Endothelial cell of umbilical vein (primary cell): ENCODE measurements at regions not wholly inside any gene's neighbourhood (a gene's known extent, or its start where the extent isn't known, plus 50 kb on each side); places are given as distances from the start of the nearest gene placed in this dataset.

ENCODE experiments used
- BruUV-seq: library from RNA; stranded (reverse); fragments of 400-500 nt; replicated peaks from 2 replicates; lab custom pipeline; 2021; lab: Mats Ljungman, UMichigan
- CTCF ChIA-PET: fragments of 300-600, 350-600 bp; sonication (Branson Sonifier 250); formaldehyde crosslinking; loops from one replicate; lab custom pipeline; 2021; ENCODE audit warnings: antibody characterized with exemption, inconsistent platforms; lab: Charles Lee
- POLR2A ChIA-PET: fragments of 300-600, 350-600 bp; sonication (Branson Sonifier 250); formaldehyde crosslinking; loops from one replicate; lab custom pipeline; 2021; ENCODE audit warnings: antibody characterized with exemption, inconsistent platforms; lab: Charles Lee
- DNase-seq: peaks from one replicate; pipeline ENCODE4 v3.0.0-alpha.2; 2011; ENCODE audit warnings: low read depth, low spot score
- FAIRE-seq: peaks from 2 replicates; lab custom pipeline; 2011; peaks lifted over from hg19 to GRCh38; lab: Jason Lieb, UNC
- H2AFZ ChIP-seq: 2 replicates; pipeline ENCODE4 v1.6.0; 2012; ENCODE audit warnings: low read depth, low read length, control low read depth, inconsistent platforms
- H3K27ac ChIP-seq: 2 replicates; pipeline ENCODE4 v1.5.1; 2011; ENCODE audit warnings: low read depth, mild to moderate bottlenecking, control low read depth, low read length, moderate library complexity; ENCODE audit not compliant: insufficient read depth
- H3K27me3 ChIP-seq, 2 experiments: 2 replicates each; pipeline versions ENCODE4 v1.6.0 to v1.6.1; 2011; ENCODE audit warnings: low read length in 2 of 2, mixed read lengths in 1 of 2; ENCODE audit not compliant: control insufficient read depth in 2 of 2, insufficient read depth in 2 of 2
- H3K36me3 ChIP-seq, 2 experiments: 2 replicates in 1 of 2; 3 replicates in 1 of 2; pipeline ENCODE4 v1.5.1; 2011; ENCODE audit warnings: low read length in 2 of 2, mild to moderate bottlenecking in 1 of 2, moderate library complexity in 1 of 2; ENCODE audit not compliant: control insufficient read depth in 2 of 2, insufficient read depth in 2 of 2; ENCODE audit errors: extremely low read depth in 1 of 2
- H3K4me1 ChIP-seq: 3 replicates; pipeline ENCODE4 v1.5.1; 2011; ENCODE audit warnings: mild to moderate bottlenecking, low read length; ENCODE audit not compliant: control insufficient read depth, insufficient read depth; ENCODE audit errors: extremely low read depth
- H3K4me2 ChIP-seq: 2 replicates; pipeline ENCODE4 v1.6.1; 2011; ENCODE audit warnings: low read length, control low read depth, mixed read lengths; ENCODE audit not compliant: insufficient read depth
- H3K4me3 ChIP-seq, 3 experiments: fragments of 200-600 bp in 1 of 3; sonication (generic), shearing (Covaris generic) in 1 of 3; replicated peaks in 1 of 3; 2 replicates each; pipeline ENCODE4 v1.5.1; 2011 to 2016; ENCODE audit warnings: control low read depth in 3 of 3, low read length in 3 of 3, mild to moderate bottlenecking in 2 of 3, inconsistent platforms in 1 of 3, low read depth in 1 of 3, moderate library complexity in 1 of 3; ENCODE audit not compliant: insufficient read depth in 1 of 3
- H3K79me2 ChIP-seq: 2 replicates; pipeline ENCODE4 v1.6.0; 2012; ENCODE audit warnings: low read length, inconsistent platforms; ENCODE audit not compliant: control insufficient read depth, insufficient read depth
- H3K9ac ChIP-seq: replicated peaks from 2 replicates; pipeline ENCODE3; 2011; ENCODE audit warnings: low read length, control low read depth; ENCODE audit not compliant: insufficient read depth; ENCODE audit errors: extremely low read depth
- H3K9me1 ChIP-seq: replicated peaks from 3 replicates; pipeline ENCODE4 v1.6.0; 2011; ENCODE audit warnings: mild to moderate bottlenecking, low read length; ENCODE audit not compliant: control insufficient read depth, insufficient read depth; ENCODE audit errors: extremely low read depth
- H3K9me3 ChIP-seq: replicated peaks from 2 replicates; pipeline ENCODE4 v1.5.1; 2012; ENCODE audit warnings: low read length, inconsistent platforms; ENCODE audit not compliant: control insufficient read depth, insufficient read depth
- H4K20me1 ChIP-seq: replicated peaks from 2 replicates; pipeline ENCODE3; 2011; ENCODE audit warnings: mild to moderate bottlenecking, low read length; ENCODE audit not compliant: control insufficient read depth, insufficient read depth; ENCODE audit errors: extremely low read depth
- CTCF ChIP-seq, 2 donors: IDR thresholded peaks; 1 replicate in 1 of 2; 2 replicates in 1 of 2; pipeline ENCODE4 v1.5.1; 2011; ENCODE audit warnings: low read length in 2 of 2, mild to moderate bottlenecking in 2 of 2, moderate library complexity in 2 of 2, control low read depth in 1 of 2, inconsistent platforms in 1 of 2, low read depth in 1 of 2; ENCODE audit not compliant: insufficient read depth in 1 of 2; ENCODE audit errors: extremely low read depth in 1 of 2
- EZH2 ChIP-seq: IDR thresholded peaks from 2 replicates; pipeline ENCODE4 v1.6.1; 2012; ENCODE audit warnings: borderline replicate concordance, low read depth, mild to moderate bottlenecking, moderate library complexity, low read length, inconsistent platforms; ENCODE audit not compliant: severe bottlenecking
- FOS ChIP-seq: IDR thresholded peaks from 2 replicates; pipeline ENCODE4 v1.6.1; 2011; ENCODE audit warnings: mild to moderate bottlenecking, low read length, moderate library complexity, borderline replicate concordance; ENCODE audit not compliant: insufficient read depth
- GATA2 ChIP-seq: IDR thresholded peaks from 2 replicates; pipeline ENCODE4 v1.7.0; 2011; ENCODE audit warnings: low read depth, mild to moderate bottlenecking, moderate library complexity, mixed read lengths, low read length; ENCODE audit not compliant: insufficient read length, insufficient read depth
- JUN ChIP-seq: IDR thresholded peaks from 2 replicates; pipeline ENCODE4 v1.6.1; 2011; ENCODE audit warnings: borderline replicate concordance, low read depth; ENCODE audit not compliant: insufficient read length, insufficient read depth
- MYC ChIP-seq: IDR thresholded peaks from one replicate; pipeline ENCODE4 v1.6.1; 2011; ENCODE audit warnings: mild to moderate bottlenecking, low read depth, low read length
- POLR2A ChIP-seq: IDR thresholded peaks from 2 replicates; pipeline ENCODE4 v1.6.1; 2012; ENCODE audit warnings: low read depth, mild to moderate bottlenecking, control low read depth, low read length
- POLR2AphosphoS5 ChIP-seq: IDR thresholded peaks from 2 replicates; pipeline ENCODE4 v1.6.1; 2012; ENCODE audit warnings: low read depth, mild to moderate bottlenecking, control low read depth, low read length, moderate library complexity; ENCODE audit not compliant: insufficient read depth
- dilution Hi-C: fragments of 300-500 bp; cut with MboI; formaldehyde crosslinking; loops from one replicate; pipeline ENCODE4 v1.15.0; 2019; ENCODE audit warnings: low sequenced_read_pairs; ENCODE audit not compliant: extremely low pct_ligation_motif_present
- intact Hi-C: fragments of 100-400 bp; cut with micrococcal nuclease; formaldehyde crosslinking; loops from one replicate; pipeline ENCODE4 v1.10.0; 2022
- TF ChIP-seq, protein P1 (sequence below): IDR thresholded peaks from 2 replicates; pipeline ENCODE4 v1.6.1; 2011; ENCODE audit not compliant: insufficient read depth, insufficient read length

- Histone ChIP-seq H2AFZ (no peak overlapping the region), H3K9me1 (no peaks in the 10 kb centered on the region), H3K36me3 (no peaks in the 10 kb centered on the region), H3K9me3 (no peaks in the 10 kb centered on the region), H3K4me2 (no peak overlapping the region), H4K20me1 (no peaks in the 10 kb centered on the region), H3K27me3 (no peaks in the 10 kb centered on the region), H3K4me1 (no peaks in the 10 kb centered on the region), H3K4me3 (no peak overlapping the region), H3K27ac (no peak overlapping the region), H3K9ac (no peak overlapping the region), H3K79me2 (no peaks in the 10 kb centered on the region)
- CTCF ChIA-PET: interaction anchor here (1.3 kb wide), 1 partner anchor 10 kb away, joined by 3 read pairs; no protein-coding TSS in a partner anchor
- no peak for DNase-seq
- BruUV-seq: no TSS peak
- dilution Hi-C loops: no loop called here
- TF ChIP-seq CTCF (IDR thresholded peaks at IDR 0.05; ENCODE audit: extremely low read depth in 1 of 2, insufficient read depth in 1 of 2, low read depth in 1 of 2, low read length in 2 of 2) (no peak), EZH2 (no peak), MYC (no peak), JUN (no peak), GATA2 (no peak), POLR2A (no peak), POLR2AphosphoS5 (no peak), FOS (no peak)
- TF ChIP-seq, protein P1, sequence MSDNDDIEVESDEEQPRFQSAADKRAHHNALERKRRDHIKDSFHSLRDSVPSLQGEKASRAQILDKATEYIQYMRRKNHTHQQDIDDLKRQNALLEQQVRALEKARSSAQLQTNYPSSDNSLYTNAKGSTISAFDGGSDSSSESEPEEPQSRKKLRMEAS: no peak
- intact Hi-C loops: no loop called here
- no peak for FAIRE-seq
- POLR2A ChIA-PET: no interaction called here
These were observed 107.6 kb upstream of the PLCXD3 start for GRCh38 chr5:41617843-41618515.
